Keratinocyte (primary cell): ENCODE measurements at regions not wholly inside any gene's neighbourhood (a gene's known extent, or its start where the extent isn't known, plus 50 kb on each side); places are given as distances from the start of the nearest gene placed in this dataset.

Experiments used
- DNase-seq: peaks from one replicate; pipeline ENCODE4 v3.0.0-alpha.2; 2011; ENCODE audit warnings: low read depth, missing footprints, low spot score
- FAIRE-seq: peaks from 2 replicates; lab custom pipeline; 2011; peaks lifted over from hg19 to GRCh38; lab: Jason Lieb, UNC
- H2AFZ ChIP-seq: 2 replicates; pipeline ENCODE4 v1.6.0; 2012; ENCODE audit warnings: low read length, control low read depth, inconsistent platforms; ENCODE audit not compliant: control insufficient read depth
- H3K27ac ChIP-seq: 2 replicates; pipeline ENCODE4 v1.5.1; 2011; ENCODE audit warnings: low read length; ENCODE audit not compliant: control insufficient read depth, insufficient read depth
- H3K27me3 ChIP-seq: 3 replicates; pipeline ENCODE4 v1.6.0; 2011; ENCODE audit warnings: low read length; ENCODE audit not compliant: control insufficient read depth, insufficient read depth; ENCODE audit errors: extremely low read depth
- H3K36me3 ChIP-seq, 2 experiments: 2 replicates in 1 of 2; 3 replicates in 1 of 2; pipeline ENCODE4 v1.5.1; 2011; ENCODE audit warnings: low read length in 2 of 2, mild to moderate bottlenecking in 1 of 2; ENCODE audit not compliant: control insufficient read depth in 2 of 2, insufficient read depth in 2 of 2; ENCODE audit errors: extremely low read depth in 1 of 2
- H3K4me1 ChIP-seq: 3 replicates; pipeline ENCODE4 v1.5.1; 2011; ENCODE audit warnings: low read length; ENCODE audit not compliant: control insufficient read depth, insufficient read depth; ENCODE audit errors: extremely low read depth
- H3K4me2 ChIP-seq: 3 replicates; pipeline ENCODE4 v1.6.0; 2011; ENCODE audit warnings: low read depth, low read length; ENCODE audit not compliant: control insufficient read depth, insufficient read depth; ENCODE audit errors: extremely low read depth
- H3K4me3 ChIP-seq, 3 experiments: fragments of 200-600 bp in 1 of 3; sonication (generic) in 1 of 3; 2 replicates in 2 of 3; 3 replicates in 1 of 3; pipeline ENCODE4 v1.5.1; 2011 to 2016; ENCODE audit warnings: low read length in 3 of 3, mild to moderate bottlenecking in 3 of 3, control low read depth in 2 of 3, inconsistent platforms in 1 of 3, low read depth in 1 of 3, mixed read lengths in 1 of 3, mixed run types in 1 of 3, moderate library complexity in 1 of 3; ENCODE audit not compliant: control insufficient read depth in 2 of 3, insufficient read depth in 2 of 3; ENCODE audit errors: extremely low read depth in 1 of 3
- H3K79me2 ChIP-seq: 2 replicates; pipeline ENCODE4 v1.6.0; 2012; ENCODE audit warnings: low read length; ENCODE audit not compliant: control insufficient read depth, insufficient read depth
- H3K9ac ChIP-seq: 3 replicates; pipeline ENCODE4 v1.6.0; 2011; ENCODE audit warnings: low read length; ENCODE audit not compliant: control insufficient read depth, insufficient read depth; ENCODE audit errors: extremely low read depth
- H3K9me1 ChIP-seq: 3 replicates; pipeline ENCODE4 v1.6.0; 2011; ENCODE audit warnings: low read length; ENCODE audit not compliant: control insufficient read depth, insufficient read depth; ENCODE audit errors: extremely low read depth
- H3K9me3 ChIP-seq: 2 replicates; pipeline ENCODE4 v1.5.1; 2012; ENCODE audit warnings: low read depth, low read length; ENCODE audit not compliant: control insufficient read depth
- H4K20me1 ChIP-seq: 3 replicates; pipeline ENCODE4 v1.6.0; 2011; ENCODE audit warnings: low read length; ENCODE audit not compliant: control insufficient read depth, insufficient read depth; ENCODE audit errors: extremely low read depth
- CTCF ChIP-seq, 3 experiments: IDR thresholded peaks in 1 of 3; conservative IDR thresholded peaks in 1 of 3; optimal IDR thresholded peaks in 1 of 3; 2 replicates in 2 of 3; 3 replicates in 1 of 3; pipeline versions ENCODE3 to v1.5.1; 2011; ENCODE audit warnings: low read length in 3 of 3, mild to moderate bottlenecking in 3 of 3, moderate library complexity in 2 of 3, control low read depth in 1 of 3, inconsistent platforms in 1 of 3; ENCODE audit not compliant: insufficient read depth in 2 of 3; ENCODE audit errors: extremely low read depth in 1 of 3
- EZH2 ChIP-seq: IDR thresholded peaks from one replicate; pipeline ENCODE4 v1.6.1; 2012; ENCODE audit warnings: inconsistent platforms, mild to moderate bottlenecking, low read length, moderate library complexity
- dilution Hi-C: fragments of 300-500 bp; cut with MboI; formaldehyde crosslinking; loops from one replicate; pipeline ENCODE4 v1.7.0; 2020; ENCODE audit warnings: low sequenced_read_pairs; ENCODE audit not compliant: extremely low pct_ligation_motif_present

GRCh38 chr12:92487138-92487485, 215.7 kb upstream of the PLEKHG7 start:
- Histone ChIP-seq H3K9ac (no peak overlapping the region), H4K20me1 (no peaks in the 10 kb centered on the region), H3K27ac (no peak overlapping the region), H3K9me1 (no peaks in the 10 kb centered on the region), H2AFZ (no peak overlapping the region), H3K4me3 (no peak overlapping the region), H3K9me3 (no peaks in the 10 kb centered on the region), H3K27me3 (no peaks in the 10 kb centered on the region), H3K4me2 (no peak overlapping the region), H3K36me3 (no peaks in the 10 kb centered on the region), H3K4me1 (no peaks in the 10 kb centered on the region), H3K79me2 (no peaks in the 10 kb centered on the region)
- dilution Hi-C loops: no loop called here
- DNase-seq: no peak
- TF ChIP-seq CTCF (optimal IDR thresholded peaks at IDR 0.05 in 1 of 3, IDR thresholded peaks at IDR 0.05 in 1 of 3, conservative IDR thresholded peaks at IDR 0.05 in 1 of 3; ENCODE audit: extremely low read depth in 1 of 3, insufficient read depth in 2 of 3, low read length in 3 of 3) (no peak), EZH2 (no peak)
- FAIRE-seq: no peak

GRCh38 chr12:92486443-92487137, 216.2 kb upstream of the PLEKHG7 start:
- no peaks in the 10 kb centered on the region for H3K9me3 ChIP-seq
- no peak overlapping the region for H2AFZ ChIP-seq
- DNase-seq (no peak), FAIRE-seq (no peak)
- H4K20me1 ChIP-seq: no peaks in the 10 kb centered on the region
- H3K9ac ChIP-seq: no peak overlapping the region
- no peak overlapping the region for H3K4me3 ChIP-seq
- H3K4me2 ChIP-seq: no peak overlapping the region
- no peaks in the 10 kb centered on the region for H3K27me3 ChIP-seq
- H3K27ac ChIP-seq: no peak overlapping the region
- H3K79me2 ChIP-seq: no peaks in the 10 kb centered on the region
- TF ChIP-seq EZH2: no peak
- no peak for TF ChIP-seq CTCF (optimal IDR thresholded peaks at IDR 0.05 in 1 of 3, IDR thresholded peaks at IDR 0.05 in 1 of 3, conservative IDR thresholded peaks at IDR 0.05 in 1 of 3; ENCODE audit: extremely low read depth in 1 of 3, insufficient read depth in 2 of 3, low read length in 3 of 3)
- H3K4me1 ChIP-seq: no peaks in the 10 kb centered on the region
- H3K36me3 ChIP-seq: no peaks in the 10 kb centered on the region
- no peaks in the 10 kb centered on the region for H3K9me1 ChIP-seq
- dilution Hi-C loops: no loop called here
